GM21515 (cell line): ENCODE measurements at regions not wholly inside any gene's neighbourhood (a gene's known extent, or its start where the extent isn't known, plus 50 kb on each side); places are given as distances from the start of the nearest gene placed in this dataset.
"Not testable (repeated sequence)": the region's sequence is repeated elsewhere in the genome, so short reads cannot be mapped to it uniquely, and the experiment has no call there.

Source experiments
- ATAC-seq: cut with Tn5 transposase; IDR thresholded peaks from one replicate; pipeline ENCODE4 v1.9.1; 2021; ENCODE audit not compliant: unreplicated experiment

- ATAC-seq: no peak
Measured at GRCh38 chr3:127420829-127421228, 133.0 kb upstream of the PRR20G start.

- ATAC-seq: no peak
Measured at GRCh38 chr3:127419641-127420553, 132.1 kb upstream of the PRR20G start.

- no peak for ATAC-seq
Measured at GRCh38 chr3:127419182-127419581, 131.3 kb upstream of the PRR20G start.

GRCh38 chr3:127418560-127419147 lies 130.8 kb upstream of the PRR20G start:
- no peak for ATAC-seq

GRCh38 chr3:127417709-127418559 lies 130.1 kb upstream of the PRR20G start:
- no peak for ATAC-seq

GRCh38 chr3:127413871-127414270 lies 126.0 kb upstream of the PRR20G start:
- ATAC-seq: no peak

GRCh38 chr3:127413318-127413673 lies 125.5 kb upstream of the PRR20G start:
- no peak for ATAC-seq

GRCh38 chr3:127412578-127413317 lies 124.9 kb upstream of the PRR20G start:
- no peak for ATAC-seq

GRCh38 chr3:127411875-127412274 lies 124.0 kb upstream of the PRR20G start:
- not testable (repeated sequence) for ATAC-seq

GRCh38 chr3:127411083-127411727 lies 123.4 kb upstream of the PRR20G start:
- no peak for ATAC-seq

- ATAC-seq: no peak
Measured at GRCh38 chr3:127410678-127411077, 122.8 kb upstream of the PRR20G start.

- no peak for ATAC-seq
Measured at GRCh38 chr3:127410137-127410488, 122.3 kb upstream of the PRR20G start.

- ATAC-seq: no peak
Measured at GRCh38 chr3:127409421-127410136, 121.7 kb upstream of the PRR20G start.

GRCh38 chr3:127408684-127409420 lies 121.0 kb upstream of the PRR20G start:
- ATAC-seq: no peak

GRCh38 chr3:127408022-127408683 lies 120.3 kb upstream of the PRR20G start:
- no peak for ATAC-seq

GRCh38 chr3:127407026-127407939 lies 119.4 kb upstream of the PRR20G start:
- no peak for ATAC-seq

- no peak for ATAC-seq
Measured at GRCh38 chr3:127406309-127407025, 118.6 kb upstream of the PRR20G start.
